Mucosa of gallbladder (tissue), 1 donor: ENCODE measurements at regions not wholly inside any gene's neighbourhood (a gene's known extent, or its start where the extent isn't known, plus 50 kb on each side); places are given as distances from the start of the nearest gene placed in this dataset.

ENCODE experiments used
- DNase-seq: peaks from one replicate; pipeline ENCODE4 v3.0.0-alpha.2; 2020; ENCODE audit warnings: low spot score
- donor health status: DM: no; HTN: no; CAD: no.

GRCh38 chr4:24108567-24108966 lies 218.7 kb upstream of the PPARGC1A start:
- no peak for DNase-seq

- no peak for DNase-seq
Measured at GRCh38 chr4:24105327-24106038, 215.6 kb upstream of the PPARGC1A start.

- DNase-seq = peak; percentile 23
Measured at GRCh38 chr4:24104158-24104565, 214.3 kb upstream of the PPARGC1A start.

- DNase-seq = no peak
Measured at GRCh38 chr4:24103434-24104157, 213.7 kb upstream of the PPARGC1A start.

- no peak for DNase-seq
Measured at GRCh38 chr4:24102621-24103020, 212.8 kb upstream of the PPARGC1A start.

- DNase-seq = no peak
Measured at GRCh38 chr4:24096603-24097002, 206.8 kb upstream of the PPARGC1A start.

GRCh38 chr4:24094726-24095125 lies 204.9 kb upstream of the PPARGC1A start:
- no peak for DNase-seq

- DNase-seq = no peak
Measured at GRCh38 chr4:24093446-24093845, 203.6 kb upstream of the PPARGC1A start.

- no peak for DNase-seq
Measured at GRCh38 chr4:24091639-24092233, 201.9 kb upstream of the PPARGC1A start.

GRCh38 chr4:24089851-24090534 lies 200.1 kb upstream of the PPARGC1A start:
- DNase-seq = no peak

- no peak for DNase-seq
Measured at GRCh38 chr4:24080871-24081270, 191.0 kb upstream of the PPARGC1A start.

GRCh38 chr4:24078347-24078962 lies 188.6 kb upstream of the PPARGC1A start:
- DNase-seq = no peak

- DNase-seq = no peak
Measured at GRCh38 chr4:24076811-24077210, 187.0 kb upstream of the PPARGC1A start.

- no peak for DNase-seq
Measured at GRCh38 chr4:24073948-24074347, 184.1 kb upstream of the PPARGC1A start.

GRCh38 chr4:24071612-24072372 lies 181.9 kb upstream of the PPARGC1A start:
- no peak for DNase-seq

GRCh38 chr4:24070117-24070516 lies 180.3 kb upstream of the PPARGC1A start:
- no peak for DNase-seq

GRCh38 chr4:24067367-24068193 lies 177.7 kb upstream of the PPARGC1A start:
- DNase-seq = peak; percentile 56

- DNase-seq = no peak
Measured at GRCh38 chr4:24065974-24066373, 176.1 kb upstream of the PPARGC1A start.

GRCh38 chr4:24063731-24064130 lies 173.9 kb upstream of the PPARGC1A start:
- DNase-seq = no peak

- no peak for DNase-seq
Measured at GRCh38 chr4:24060932-24061331, 171.1 kb upstream of the PPARGC1A start.
